HL-60/S4 treated with retinoic acid at 250 ng/mL for 4 days and 3 days (cell line): ENCODE measurements at regions not wholly inside any gene's neighbourhood (a gene's known extent, or its start where the extent isn't known, plus 50 kb on each side); places are given as distances from the start of the nearest gene placed in this dataset.

Source experiments
- in situ Hi-C: fragments of 300-500 bp; cut with MboI; formaldehyde crosslinking; loops from 2 replicates; pipeline ENCODE4 v1.7.0; 2022; ENCODE audit warnings: low sequenced_read_pairs

GRCh38 chr16:85479972-85480726 lies 133.0 kb upstream of the GSE1 start:
- in situ Hi-C loops: no loop called here

- in situ Hi-C loops: no loop called here
Observed at GRCh38 chr16:85480727-85481101, 132.4 kb upstream of the GSE1 start.

- in situ Hi-C loops: no loop called here
Observed at GRCh38 chr16:85481206-85481605, 131.9 kb upstream of the GSE1 start.

DNA sequence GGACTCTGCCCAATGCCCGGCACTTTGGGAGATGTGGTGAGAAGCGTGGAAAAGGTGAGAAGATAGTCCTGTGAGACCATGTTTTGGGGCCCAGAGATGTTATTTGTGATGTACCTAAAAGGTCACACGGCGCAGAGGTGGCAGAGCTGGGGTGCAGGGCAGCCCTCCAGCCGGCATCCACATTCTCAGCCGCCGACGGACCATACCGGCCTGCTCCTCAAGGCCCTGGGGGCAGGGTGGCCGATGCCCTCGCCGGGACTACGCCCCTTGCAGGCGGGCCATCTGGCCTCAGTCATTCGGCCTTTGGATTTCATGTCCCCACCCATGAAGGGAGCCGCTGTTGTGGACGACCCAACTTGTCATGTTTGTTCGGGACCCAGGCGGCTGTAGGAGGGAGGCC lies 131.4 kb upstream of the GSE1 start:
- in situ Hi-C loops: no loop called here

DNA sequence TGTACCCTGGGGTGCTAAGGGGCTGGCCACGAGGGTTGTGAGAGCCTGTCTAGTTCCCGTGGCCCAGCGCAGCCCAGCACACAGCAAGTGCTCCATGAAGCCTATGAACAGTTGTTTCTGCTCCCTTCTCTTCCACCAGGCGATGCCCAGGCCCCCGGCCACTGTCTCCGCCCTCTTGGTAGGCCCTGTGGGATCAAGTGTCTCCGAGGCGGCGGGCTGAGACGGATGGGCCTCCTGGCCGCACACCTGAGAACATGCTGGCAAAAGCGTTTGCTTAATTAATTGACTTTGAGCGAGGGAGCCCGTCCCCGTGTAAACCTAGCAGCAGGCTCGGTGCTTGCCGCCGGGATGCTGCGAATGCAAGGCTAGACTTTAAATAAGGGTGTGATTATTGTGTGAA lies 129.7 kb upstream of the GSE1 start:
- in situ Hi-C loops: no loop called here

DNA sequence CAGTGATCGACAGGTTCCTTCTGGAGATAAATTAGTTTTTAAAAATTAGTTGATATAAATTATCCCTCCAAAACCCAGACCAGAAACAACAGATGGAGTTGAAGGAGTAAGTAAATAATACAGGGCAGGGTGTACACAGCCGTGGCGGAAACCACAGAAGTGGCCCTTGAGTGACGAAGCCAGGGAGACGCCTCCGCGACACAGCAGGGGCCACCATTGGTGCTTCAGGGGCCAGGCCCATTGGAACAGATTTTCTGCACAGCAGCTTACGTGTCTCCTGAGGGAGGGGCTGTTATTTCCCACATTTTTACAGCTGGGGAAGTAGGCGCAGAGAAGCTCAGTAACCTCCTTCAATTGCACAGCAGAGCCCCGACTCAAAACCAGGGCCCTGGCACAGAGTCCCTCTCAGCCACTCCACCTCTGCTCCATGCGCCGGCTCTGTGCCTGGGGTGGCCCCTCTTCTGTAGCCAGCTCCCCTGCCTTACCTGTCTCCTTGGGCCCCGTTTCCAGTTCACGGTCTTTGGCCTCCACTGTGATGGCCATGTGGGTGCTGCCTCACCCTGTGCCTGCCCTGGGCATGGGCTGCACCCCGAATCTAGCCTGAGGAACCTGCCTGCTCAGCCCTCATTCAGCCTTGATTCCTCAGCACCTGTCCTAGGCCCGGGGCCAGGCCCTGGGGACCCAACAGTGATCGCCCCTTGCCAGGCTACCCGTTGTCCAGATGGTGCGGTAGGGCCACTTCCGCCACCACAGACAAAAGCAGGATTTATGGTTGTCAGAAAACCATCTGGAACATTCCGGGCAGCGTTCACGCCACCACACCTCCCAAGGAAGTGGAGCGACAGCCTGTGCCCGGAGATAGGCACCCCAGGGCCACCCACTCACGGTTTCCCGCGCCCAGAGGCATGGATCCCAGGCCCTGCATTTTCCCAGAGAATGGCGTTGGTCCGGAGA lies 128.5 kb upstream of the GSE1 start:
- in situ Hi-C loops: no loop called here

DNA sequence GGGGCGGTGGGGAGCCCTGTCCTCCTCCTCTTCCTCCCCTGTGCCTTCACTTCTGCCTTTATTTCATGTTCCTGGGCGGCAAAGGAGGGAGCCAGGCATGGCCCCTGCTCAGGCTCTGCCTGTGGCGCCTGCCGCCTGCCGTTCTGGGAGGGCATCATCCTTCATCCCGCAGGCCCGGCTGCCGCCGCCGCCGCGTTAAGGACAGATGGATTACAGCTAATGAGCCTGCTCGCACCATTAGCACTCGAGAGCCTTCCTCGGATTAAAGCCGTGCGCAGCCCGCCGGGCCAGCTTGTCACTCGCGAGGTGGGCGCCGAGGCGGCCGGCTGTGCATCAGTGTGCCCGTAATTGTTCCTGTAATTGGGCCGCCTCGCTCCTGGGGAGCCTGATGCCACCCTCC lies 127.7 kb upstream of the GSE1 start:
- in situ Hi-C loops: no loop called here

- in situ Hi-C loops: no loop called here
Observed at GRCh38 chr16:85486256-85486915, 126.7 kb upstream of the GSE1 start.

DNA sequence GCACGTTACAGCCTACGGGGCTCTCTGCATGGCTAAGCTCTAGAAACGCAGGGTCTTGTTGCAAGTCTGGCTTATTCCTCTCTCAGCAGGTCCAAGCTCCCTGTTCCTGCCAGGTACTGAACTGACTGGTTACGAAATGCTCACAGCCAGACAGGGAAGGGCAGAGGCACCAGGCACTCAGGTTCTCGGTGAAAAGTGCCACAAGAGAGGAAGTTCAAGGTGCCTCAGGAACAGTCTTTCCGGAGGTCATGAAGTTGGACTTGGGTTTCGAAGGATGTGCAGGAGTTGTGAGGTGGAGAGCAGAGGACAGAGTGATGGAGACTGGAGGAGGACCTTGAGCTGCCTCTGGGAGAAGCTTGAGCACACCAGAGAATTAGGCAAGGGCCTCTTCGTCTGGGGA lies 124.7 kb upstream of the GSE1 start:
- in situ Hi-C loops: no loop called here

- in situ Hi-C loops: no loop called here
Observed at GRCh38 chr16:85490407-85491057, 122.6 kb upstream of the GSE1 start.

DNA sequence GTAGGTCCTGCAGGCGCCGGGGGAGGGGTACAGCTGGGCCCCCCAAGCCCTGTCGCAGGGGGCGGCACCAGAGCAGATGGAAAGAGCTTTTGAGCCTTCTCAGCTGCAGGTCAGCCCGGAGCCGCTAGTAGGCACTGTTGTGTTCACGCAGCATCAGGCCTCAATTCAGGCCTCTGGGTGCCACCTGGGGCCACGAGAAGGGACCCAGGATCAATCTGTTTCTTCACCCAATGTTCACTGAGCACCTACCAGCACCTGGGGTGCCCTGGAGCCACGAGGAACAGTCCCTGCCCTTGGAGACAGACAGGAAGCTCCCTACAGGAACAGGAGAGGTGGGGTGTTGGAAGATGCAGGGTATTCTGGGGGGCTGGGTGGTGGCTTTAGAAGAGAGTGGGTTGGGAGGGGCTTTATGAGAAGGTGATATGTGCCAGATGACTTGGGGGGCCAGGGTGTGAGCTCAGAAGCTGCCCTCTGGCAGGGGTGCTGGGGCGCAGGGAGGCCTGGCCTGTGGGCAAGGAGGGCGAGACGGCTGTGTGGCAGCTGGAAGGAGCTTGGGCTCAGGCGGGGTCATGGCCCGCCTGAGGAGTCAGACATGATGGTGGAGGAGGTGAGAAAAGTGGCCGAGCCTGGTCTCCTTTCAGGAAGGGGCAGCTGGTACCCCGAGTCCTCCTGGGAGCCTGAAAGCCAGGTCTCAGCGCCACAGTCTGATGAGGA lies 121.9 kb upstream of the GSE1 start:
- in situ Hi-C loops: no loop called here

GRCh38 chr16:85491798-85492294 lies 121.3 kb upstream of the GSE1 start:
- in situ Hi-C loops: no loop called here

- in situ Hi-C loops: no loop called here
Observed at GRCh38 chr16:85492295-85492864, 120.7 kb upstream of the GSE1 start.

- in situ Hi-C loops: no loop called here
Observed at GRCh38 chr16:85494315-85494714, 118.8 kb upstream of the GSE1 start.

- in situ Hi-C loops: no loop called here
Observed at GRCh38 chr16:85495259-85495658, 117.9 kb upstream of the GSE1 start.

DNA sequence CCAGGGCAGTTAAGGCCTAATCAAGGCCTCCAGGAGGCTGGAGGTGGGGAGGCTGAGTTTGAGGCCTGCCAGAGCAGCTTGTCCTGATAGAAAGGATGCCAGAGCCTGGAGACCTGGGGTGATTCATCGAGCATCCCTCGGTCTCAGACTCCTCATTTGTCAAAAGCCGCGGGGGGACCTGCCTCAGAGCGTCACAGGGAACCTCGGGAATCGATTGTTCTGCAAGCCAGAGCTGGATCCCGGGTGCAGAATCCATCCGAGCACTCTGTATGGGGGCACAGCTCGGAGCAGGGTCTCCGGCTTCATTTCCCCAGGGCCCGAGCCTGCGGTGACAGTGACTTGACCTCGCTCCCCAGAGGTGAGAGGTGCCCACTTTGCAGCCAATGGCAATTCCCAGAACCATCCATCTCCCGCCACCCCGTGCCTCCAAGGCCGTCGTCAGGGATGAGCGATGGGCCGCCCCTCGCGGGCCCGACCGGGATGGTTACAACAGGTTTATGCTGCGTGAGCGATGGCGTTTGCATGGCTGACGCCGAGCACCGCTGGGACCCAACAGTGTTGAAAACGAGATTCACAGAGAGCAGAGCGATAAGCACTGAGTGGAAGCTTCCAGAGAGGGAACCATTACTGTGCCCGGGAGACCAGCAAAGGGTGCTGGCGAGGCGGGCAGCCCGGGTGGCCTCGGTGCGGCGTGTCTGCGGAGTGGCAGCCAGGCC lies 117.1 kb upstream of the GSE1 start:
- in situ Hi-C loops: no loop called here

DNA sequence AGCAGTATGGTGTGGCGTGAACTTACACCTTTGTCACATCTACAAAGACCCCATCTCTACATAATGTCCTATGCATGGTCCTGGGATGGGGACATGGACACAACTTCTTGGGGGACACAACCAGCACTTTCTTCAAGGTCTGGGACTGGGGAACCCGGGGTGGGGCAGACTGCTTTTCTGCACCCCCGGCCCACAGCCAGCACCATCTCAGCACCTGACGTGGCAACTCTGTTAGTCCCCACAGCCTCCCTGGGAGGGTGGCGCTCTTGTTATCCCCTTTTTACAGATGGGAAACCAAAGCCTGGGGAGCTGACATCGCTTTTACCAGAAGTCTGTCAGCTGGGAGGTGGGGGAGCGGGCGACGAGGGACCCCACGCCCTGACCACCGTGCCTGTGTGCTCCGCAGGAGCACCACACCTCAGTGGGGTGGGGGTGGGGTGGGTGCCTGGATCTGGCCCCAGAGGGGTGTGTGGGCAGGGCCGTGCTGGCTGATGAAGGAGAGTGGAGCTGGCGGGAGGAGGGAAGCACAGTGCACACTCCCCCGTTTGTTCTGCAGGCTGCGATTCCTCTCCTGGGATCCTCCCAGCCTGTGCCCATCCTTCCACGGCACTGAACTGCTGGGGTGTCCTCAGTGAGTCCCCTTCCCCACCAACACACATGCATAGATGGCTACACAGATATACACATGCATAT lies 115.4 kb upstream of the GSE1 start:
- in situ Hi-C loops: no loop called here

DNA sequence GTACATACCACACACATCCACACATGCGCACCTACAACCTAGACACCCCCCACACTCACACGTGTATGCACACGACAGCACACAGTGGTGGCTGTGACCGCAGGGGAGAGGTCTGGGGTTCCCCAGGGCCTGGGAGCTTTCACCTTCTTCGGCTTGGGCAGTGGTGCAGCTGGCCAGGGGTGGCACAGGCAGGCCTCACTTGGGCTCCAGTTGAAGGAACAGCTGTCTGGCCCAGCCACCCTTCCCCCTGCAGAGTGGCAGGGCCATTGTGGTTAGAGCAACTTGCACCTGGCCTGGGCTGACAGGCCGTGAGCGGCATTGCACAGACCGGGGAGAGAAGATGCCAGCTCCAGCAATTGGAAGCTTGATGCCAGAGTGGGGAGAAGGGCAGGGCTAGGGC lies 114.5 kb upstream of the GSE1 start:
- in situ Hi-C loops: no loop called here

DNA sequence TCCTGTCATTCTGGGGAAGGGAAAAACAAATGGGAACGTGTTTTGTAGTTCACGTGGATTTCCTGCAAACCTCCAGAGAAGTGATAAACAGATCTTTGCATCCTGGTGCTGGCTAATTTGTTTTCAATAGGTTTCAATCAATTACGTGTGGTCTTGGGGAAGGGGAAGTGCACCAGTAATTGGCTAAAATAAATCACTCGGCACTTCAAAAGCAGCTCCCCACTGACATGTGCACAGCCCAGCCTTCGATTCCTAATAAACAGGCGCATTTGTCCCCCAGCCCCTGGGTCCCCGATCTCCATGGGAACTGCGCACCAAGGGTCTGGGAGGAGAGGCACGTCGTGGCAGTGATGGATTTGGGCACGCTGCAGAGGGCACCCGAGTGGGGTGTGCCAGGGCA lies 112.9 kb upstream of the GSE1 start:
- in situ Hi-C loops: no loop called here
